Thoracic aorta (tissue), 2 donors: ENCODE measurements at regions not wholly inside any gene's neighbourhood (a gene's known extent, or its start where the extent isn't known, plus 50 kb on each side); places are given as distances from the start of the nearest gene placed in this dataset.

Source experiments
- ATAC-seq: fragments of 150-250 bp; one replicate; pipeline ENCODE4 v1.8.0; 2017; ENCODE audit warnings: low read depth; ENCODE audit not compliant: insufficient number of reproducible peaks, low FRiP score
- DNase-seq: peaks from one replicate; pipeline ENCODE4 v3.0.0-alpha.2; 2020; ENCODE audit warnings: low spot score
- H3K27ac ChIP-seq, 2 donors: fragments of 200-600 bp; sonication (generic); 1 replicate in 1 of 2; 2 replicates in 1 of 2; pipeline ENCODE4 v1.5.1; 2016; ENCODE audit warnings: mild to moderate bottlenecking in 2 of 2, moderate library complexity in 2 of 2
- H3K27me3 ChIP-seq: fragments of 200-600 bp; sonication (generic); replicated peaks from 2 replicates; pipeline ENCODE4 v1.6.0; 2016; ENCODE audit warnings: mild to moderate bottlenecking; ENCODE audit not compliant: insufficient read depth
- H3K36me3 ChIP-seq: fragments of 200-600 bp; sonication (generic); one replicate; pipeline ENCODE4 v1.5.1; 2016
- H3K4me1 ChIP-seq, 2 donors: fragments of 200-600 bp; sonication (generic); 1 replicate in 1 of 2; 2 replicates in 1 of 2; pipeline versions ENCODE4 v1.5.1 to v1.6.0; 2016; ENCODE audit warnings: low read depth in 2 of 2, mild to moderate bottlenecking in 1 of 2; ENCODE audit not compliant: control insufficient read depth in 1 of 2
- H3K4me3 ChIP-seq: fragments of 200-600 bp; sonication (generic); 2 replicates; pipeline ENCODE4 v1.5.1; 2016; ENCODE audit warnings: mild to moderate bottlenecking
- H3K9me3 ChIP-seq: fragments of 200-600 bp; sonication (generic); 2 replicates; pipeline ENCODE4 v1.5.1; 2016
- TF ChIP-seq, protein P1 (sequence below): fragments of 200-600 bp; sonication (generic); IDR thresholded peaks from one replicate; pipeline ENCODE4 v1.5.1; 2019; ENCODE audit warnings: antibody characterized with exemption

DNA sequence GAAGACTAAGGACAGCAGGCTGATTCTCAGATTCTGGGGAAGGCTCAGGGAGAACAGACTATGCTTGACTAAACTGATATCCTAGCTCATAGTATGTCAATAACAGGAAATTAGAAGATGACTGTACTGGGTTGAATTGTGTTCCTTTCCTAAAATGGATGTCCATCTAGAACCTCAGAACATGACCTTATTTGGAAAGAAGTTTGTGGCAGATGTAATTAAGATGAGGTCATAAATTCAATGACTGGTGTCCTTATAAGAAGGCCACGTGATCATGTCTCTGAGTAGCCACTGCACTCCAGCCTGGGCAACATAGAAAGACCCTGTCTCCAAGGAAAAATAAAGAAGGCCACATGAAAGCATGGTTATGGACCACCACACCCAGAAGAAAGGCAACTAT lies 113.9 kb upstream of the STMND1 start:
- Histone ChIP-seq H3K27me3 (no peaks in the 10 kb centered on the region), H3K27ac (no peak overlapping the region), H3K36me3 (no peaks in the 10 kb centered on the region), H3K4me1 (peaks cover 0 to 5% of the 10 kb centered on the region in 2 donors), H3K4me3 (no peak overlapping the region), H3K9me3 (no peaks in the 10 kb centered on the region)
- no peak for ATAC-seq
- TF ChIP-seq, protein P1, sequence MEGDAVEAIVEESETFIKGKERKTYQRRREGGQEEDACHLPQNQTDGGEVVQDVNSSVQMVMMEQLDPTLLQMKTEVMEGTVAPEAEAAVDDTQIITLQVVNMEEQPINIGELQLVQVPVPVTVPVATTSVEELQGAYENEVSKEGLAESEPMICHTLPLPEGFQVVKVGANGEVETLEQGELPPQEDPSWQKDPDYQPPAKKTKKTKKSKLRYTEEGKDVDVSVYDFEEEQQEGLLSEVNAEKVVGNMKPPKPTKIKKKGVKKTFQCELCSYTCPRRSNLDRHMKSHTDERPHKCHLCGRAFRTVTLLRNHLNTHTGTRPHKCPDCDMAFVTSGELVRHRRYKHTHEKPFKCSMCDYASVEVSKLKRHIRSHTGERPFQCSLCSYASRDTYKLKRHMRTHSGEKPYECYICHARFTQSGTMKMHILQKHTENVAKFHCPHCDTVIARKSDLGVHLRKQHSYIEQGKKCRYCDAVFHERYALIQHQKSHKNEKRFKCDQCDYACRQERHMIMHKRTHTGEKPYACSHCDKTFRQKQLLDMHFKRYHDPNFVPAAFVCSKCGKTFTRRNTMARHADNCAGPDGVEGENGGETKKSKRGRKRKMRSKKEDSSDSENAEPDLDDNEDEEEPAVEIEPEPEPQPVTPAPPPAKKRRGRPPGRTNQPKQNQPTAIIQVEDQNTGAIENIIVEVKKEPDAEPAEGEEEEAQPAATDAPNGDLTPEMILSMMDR, result no peak
- DNase-seq, result no peak

DNA sequence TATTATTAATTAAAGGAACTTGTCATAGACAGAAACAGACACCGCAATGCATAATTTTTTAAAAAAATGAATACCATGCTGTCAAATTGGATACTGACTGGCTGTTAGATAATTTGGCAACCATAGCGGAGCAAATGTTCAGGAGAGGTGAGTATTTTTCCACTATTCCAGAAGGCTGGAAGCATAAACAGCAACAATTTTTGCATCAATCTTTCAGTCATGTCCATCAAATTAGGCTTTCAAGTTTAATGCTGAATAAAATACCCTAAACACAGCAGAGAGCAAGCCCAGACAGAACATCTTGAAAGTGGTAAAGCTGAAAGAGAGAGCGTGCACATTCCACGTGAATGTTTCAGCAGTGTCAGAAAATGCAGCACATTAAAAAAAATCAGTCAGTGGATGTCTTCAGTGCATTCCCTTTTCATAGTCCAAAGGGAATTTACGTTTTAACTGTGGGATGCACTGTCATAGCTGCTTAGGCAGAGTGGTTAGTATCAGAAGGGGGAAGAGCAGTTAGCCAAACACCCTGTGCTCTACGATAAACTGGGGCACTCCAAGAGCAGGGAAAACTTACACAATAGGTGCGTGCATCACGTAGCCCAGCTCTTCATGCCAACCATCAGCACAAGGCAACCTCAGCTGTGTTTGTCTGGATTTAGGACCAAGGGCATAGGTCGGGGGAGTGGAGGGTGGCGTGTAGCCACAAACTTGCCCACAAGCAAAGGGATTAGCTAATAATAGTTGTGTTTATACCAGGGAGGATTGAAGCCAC lies 116.2 kb upstream of the STMND1 start:
- Histone ChIP-seq H3K4me1 (peaks cover 0 to 5% of the 10 kb centered on the region in 2 donors), H3K27me3 (no peaks in the 10 kb centered on the region), H3K27ac (no peak overlapping the region), H3K4me3 (no peak overlapping the region), H3K36me3 (no peaks in the 10 kb centered on the region), H3K9me3 (no peaks in the 10 kb centered on the region)
- DNase-seq, result no peak
- ATAC-seq, result no peak
- TF ChIP-seq, protein P1, result no peak

DNA sequence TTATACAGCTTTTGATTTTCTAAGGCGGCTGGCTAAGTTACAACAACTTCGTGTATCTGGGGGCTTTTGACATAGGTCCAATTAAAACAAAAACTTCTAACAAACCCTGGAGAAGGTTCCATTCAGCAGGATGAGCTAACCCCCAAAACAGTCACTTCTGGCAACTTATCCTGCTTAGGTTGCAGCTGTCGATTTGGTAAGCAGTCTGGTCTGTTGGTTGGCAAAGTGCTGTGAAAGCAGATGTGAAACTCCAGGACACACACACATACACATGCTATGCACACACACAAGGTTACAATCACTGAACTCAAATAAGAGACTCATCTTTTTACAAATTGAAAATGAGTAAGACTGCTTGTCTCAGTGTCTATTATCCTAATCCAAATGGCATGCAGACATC lies 119.0 kb upstream of the STMND1 start:
- Histone ChIP-seq H3K4me1 (peaks cover 0 to 5% of the 10 kb centered on the region in 2 donors), H3K9me3 (no peaks in the 10 kb centered on the region), H3K36me3 (no peaks in the 10 kb centered on the region), H3K27ac (no peak overlapping the region), H3K27me3 (no peaks in the 10 kb centered on the region), H3K4me3 (no peak overlapping the region)
- ATAC-seq, result no peak
- TF ChIP-seq, protein P1, result no peak
- DNase-seq, result no peak

DNA sequence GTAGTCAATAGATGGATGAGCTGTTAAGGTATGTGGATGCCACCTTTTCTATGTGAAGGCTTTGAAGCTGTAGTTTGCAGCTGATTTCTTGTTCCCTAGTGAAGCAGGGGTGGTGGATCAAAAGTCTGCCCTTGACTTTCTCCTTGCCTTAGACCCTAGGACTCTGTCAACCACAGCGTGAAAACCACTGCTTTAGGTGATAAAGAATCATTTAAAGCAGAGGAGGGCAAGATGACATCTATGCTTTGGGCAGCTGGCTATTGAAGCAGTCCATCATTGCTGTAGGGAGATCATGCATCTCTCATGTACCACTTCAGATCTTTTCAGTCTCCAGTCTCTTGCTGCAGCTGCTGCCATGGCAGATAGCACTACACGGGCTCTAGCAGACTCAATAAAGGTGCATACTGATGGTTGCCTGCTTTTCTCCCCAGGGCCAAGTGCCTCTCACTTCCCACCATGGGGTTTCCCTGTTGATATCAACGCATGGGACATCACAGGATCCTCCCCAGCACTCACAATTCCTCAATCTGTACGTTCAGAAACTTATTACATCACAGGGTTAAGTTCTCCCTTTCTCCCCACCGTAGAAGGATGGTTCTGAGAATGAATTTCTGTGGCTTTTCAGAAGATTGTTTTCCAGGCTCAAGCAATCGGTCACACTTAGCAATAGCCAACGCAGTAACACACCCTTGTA lies 122.0 kb upstream of the STMND1 start:
- ATAC-seq (no peak), DNase-seq (no peak)
- no peaks in the 10 kb centered on the region for H3K36me3 ChIP-seq
- H3K4me1 ChIP-seq, result peaks cover 0 to under 1% of the 10 kb centered on the region in 2 donors
- H3K27me3 ChIP-seq, result no peaks in the 10 kb centered on the region
- no peak overlapping the region for H3K27ac ChIP-seq
- H3K4me3 ChIP-seq, result no peak overlapping the region
- TF ChIP-seq, protein P1, result no peak
- H3K9me3 ChIP-seq, result no peaks in the 10 kb centered on the region

DNA sequence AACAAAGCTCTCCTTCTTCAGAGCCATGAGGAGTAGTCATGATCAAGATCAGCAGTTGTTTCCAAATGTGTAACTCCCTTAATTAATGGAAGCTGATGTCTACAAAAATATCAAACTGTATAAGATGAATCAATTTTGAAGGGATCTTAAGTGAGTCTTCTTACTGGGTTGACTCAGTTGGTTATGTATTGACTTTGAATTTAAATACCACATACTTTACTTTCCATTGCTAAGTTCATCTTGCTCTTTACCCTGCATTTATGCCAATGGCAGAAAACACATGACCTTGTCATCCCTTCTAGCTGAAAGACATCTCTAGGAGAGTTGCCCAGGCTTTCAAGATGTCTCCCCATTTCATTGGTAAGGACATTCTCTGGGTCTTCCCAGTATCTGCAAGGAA lies 123.2 kb upstream of the STMND1 start:
- peaks cover 5 to 9% of the 10 kb centered on the region in 2 donors for H3K4me1 ChIP-seq
- DNase-seq (no peak), ATAC-seq (no peak)
- H3K36me3 ChIP-seq, result no peaks in the 10 kb centered on the region
- no peaks in the 10 kb centered on the region for H3K27me3 ChIP-seq
- no peaks in the 10 kb centered on the region for H3K9me3 ChIP-seq
- H3K4me3 ChIP-seq, result no peak overlapping the region
- TF ChIP-seq, protein P1, result no peak
- no peak overlapping the region for H3K27ac ChIP-seq
